GM23338 (cell line): ENCODE measurements at regions not wholly inside any gene's neighbourhood (a gene's known extent, or its start where the extent isn't known, plus 50 kb on each side); places are given as distances from the start of the nearest gene placed in this dataset.
A peak's percentile ranks its signal among the peaks of the same experiment; 100 is the strongest.

Experiments used
- ATAC-seq: fragments of 200-7000 bp; cut with Tn5 transposase; 3 replicates; pipeline ENCODE4 v1.9.1; 2020
- DNase-seq: peaks from one replicate; pipeline ENCODE4 v3.0.0-alpha.2; 2015; ENCODE audit warnings: low spot score
- H2AFZ ChIP-seq: fragments of 200-600 bp; sonication (generic); 2 replicates; pipeline ENCODE4 v1.8.0; 2016; ENCODE audit warnings: antibody characterized with exemption, mild to moderate bottlenecking, moderate library complexity
- H3F3A ChIP-seq: fragments of 200-600 bp; sonication (generic); replicated peaks from 2 replicates; pipeline ENCODE4 v1.8.0; 2017; ENCODE audit warnings: antibody characterized with exemption, mixed run types, low read depth
- H3K27ac ChIP-seq: fragments of 200-600 bp; sonication (generic); 2 replicates; pipeline ENCODE4 v1.6.1; 2016; ENCODE audit warnings: low read depth
- H3K27me3 ChIP-seq: fragments of 200-600 bp; sonication (generic); 2 replicates; pipeline ENCODE4 v1.8.0; 2016; ENCODE audit warnings: mild to moderate bottlenecking, mixed run types, moderate library complexity; ENCODE audit not compliant: insufficient read depth
- H3K36me3 ChIP-seq: fragments of 200-600 bp; sonication (generic); 2 replicates; pipeline ENCODE4 v1.8.0; 2016; ENCODE audit warnings: mild to moderate bottlenecking; ENCODE audit not compliant: insufficient read depth
- H3K4me1 ChIP-seq: fragments of 200-600 bp; sonication (generic); 2 replicates; pipeline ENCODE4 v1.8.0; 2016; ENCODE audit warnings: mild to moderate bottlenecking, moderate library complexity; ENCODE audit not compliant: insufficient read depth
- H3K4me2 ChIP-seq: fragments of 200-600 bp; sonication (generic); 2 replicates; pipeline ENCODE4 v1.7.1; 2017; ENCODE audit warnings: mixed run types
- H3K4me3 ChIP-seq: fragments of 200-600 bp; sonication (generic); 2 replicates; pipeline ENCODE4 v1.6.1; 2016; ENCODE audit warnings: mixed run types
- H3K79me2 ChIP-seq: fragments of 200-600 bp; sonication (generic); replicated peaks from 2 replicates; pipeline ENCODE4 v1.8.0; 2017; ENCODE audit warnings: mild to moderate bottlenecking; ENCODE audit not compliant: insufficient read depth
- H3K9me2 ChIP-seq: fragments of 200-600 bp; sonication (generic); 2 replicates; pipeline ENCODE4 v1.8.0; 2017; ENCODE audit not compliant: insufficient read depth
- H4K20me1 ChIP-seq: fragments of 200-600 bp; sonication (generic); replicated peaks from 2 replicates; pipeline ENCODE4 v1.8.0; 2017; ENCODE audit warnings: mild to moderate bottlenecking; ENCODE audit not compliant: insufficient read depth
- H3K27ac Mint-ChIP-seq: 2 replicates; pipeline ENCODE4 v1.8.0; 2020; ENCODE audit warnings: inconsistent platforms, mild to moderate bottlenecking, moderate library complexity, mixed read lengths
- H3K27me3 Mint-ChIP-seq: 3 replicates; pipeline ENCODE4 v1.8.0; 2022; ENCODE audit warnings: low read depth, mild to moderate bottlenecking, moderate library complexity, mixed read lengths, inconsistent platforms; ENCODE audit not compliant: insufficient read depth, poor library complexity
- H3K36me3 Mint-ChIP-seq: 3 replicates; pipeline ENCODE4 v1.8.0; 2021; ENCODE audit warnings: low read depth, mild to moderate bottlenecking, inconsistent platforms, moderate library complexity, mixed read lengths
- H3K4me1 Mint-ChIP-seq: 3 replicates; pipeline ENCODE4 v1.8.0; 2020; ENCODE audit warnings: mild to moderate bottlenecking, inconsistent platforms, mixed read lengths
- H3K4me3 Mint-ChIP-seq: 3 replicates; pipeline ENCODE4 v1.8.0; 2021; ENCODE audit warnings: moderate library complexity, mild to moderate bottlenecking, inconsistent platforms, mixed read lengths
- H3K9me3 Mint-ChIP-seq: 3 replicates; pipeline ENCODE4 v1.8.0; 2020; ENCODE audit warnings: moderate library complexity, mild to moderate bottlenecking, inconsistent platforms, mixed read lengths
- CREB1 ChIP-seq: fragments of 250-450 bp; sonication (Bioruptor Pico); IDR thresholded peaks from 2 replicates; pipeline ENCODE4 v1.5.0; 2020; ENCODE audit warnings: low read depth, mild to moderate bottlenecking, moderate library complexity
- EZH2phosphoT487 ChIP-seq: fragments of 200-600 bp; sonication (generic); IDR thresholded peaks from one replicate; pipeline ENCODE4 v1.8.1; 2018; ENCODE audit warnings: antibody characterized with exemption; ENCODE audit not compliant: unreplicated experiment
- JUNB ChIP-seq: IDR thresholded peaks from one replicate; pipeline ENCODE4 v1.6.1; 2016; ENCODE audit warnings: antibody characterized with exemption; ENCODE audit not compliant: unreplicated experiment
- NANOG ChIP-seq: IDR thresholded peaks from 2 replicates; pipeline ENCODE4 v1.6.1; 2016; ENCODE audit warnings: antibody characterized with exemption, borderline replicate concordance
- POLR2AphosphoS5 ChIP-seq: IDR thresholded peaks from 2 replicates; pipeline ENCODE4 v1.6.1; 2016; ENCODE audit warnings: antibody characterized with exemption, low read depth
- TF ChIP-seq, protein P1 (sequence below), 2 experiments: fragments of 200-600 bp in 1 of 2; sonication (generic) in 1 of 2; conservative IDR thresholded peaks; 2 replicates each; pipeline versions ENCODE4 v1.5.1 to v1.6.1; 2016 to 2017; ENCODE audit warnings: antibody characterized with exemption in 2 of 2, low read depth in 2 of 2, mild to moderate bottlenecking in 2 of 2, moderate library complexity in 1 of 2
- TF ChIP-seq, protein P2 (sequence below): IDR thresholded peaks from one replicate; pipeline ENCODE4 v1.6.1; 2018; ENCODE audit warnings: antibody characterized with exemption; ENCODE audit not compliant: unreplicated experiment
- TF ChIP-seq, protein P3 (sequence below): fragments of 250-450 bp; sonication (Bioruptor Pico); IDR thresholded peaks from 2 replicates; pipeline ENCODE4 v1.5.0; 2020; ENCODE audit warnings: mild to moderate bottlenecking, moderate library complexity

DNA sequence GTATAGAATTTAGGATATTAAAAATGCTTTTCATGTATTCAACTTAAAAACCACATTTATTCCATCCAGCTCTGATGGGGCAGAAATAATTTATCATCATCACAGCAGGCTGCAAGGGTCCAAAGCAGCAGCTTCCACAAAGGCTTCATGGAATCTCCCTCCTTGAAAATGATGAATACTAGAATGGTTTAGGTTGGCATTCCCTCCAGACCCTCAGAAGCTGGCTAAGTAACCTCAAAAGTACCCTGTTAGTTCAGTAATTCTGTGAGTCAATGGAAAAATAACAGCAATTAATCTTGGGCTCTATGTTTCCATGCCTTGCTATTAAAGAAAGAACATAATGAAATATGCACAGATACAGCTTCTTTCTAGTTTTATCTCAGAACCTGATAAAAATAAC is 594.9 kb upstream of the DIPK2B start:
- Histone ChIP-seq H3K36me3 (no peaks in the 10 kb centered on the region; the same call in 1 of the 2 replicates), H3K4me3 (no peak overlapping the region), H3K9me2 (no peaks in the 10 kb centered on the region), H3K27me3 (no peaks in the 10 kb centered on the region), H4K20me1 (peaks cover 23% of the 10 kb centered on the region), H3K4me1 (peaks cover 52% of the 10 kb centered on the region), H3K79me2 (peaks cover 99% of the 10 kb centered on the region), H2AFZ (no peak overlapping the region), H3K4me2 (no peak overlapping the region), H3K27ac (peak overlapping the region; percentile 47; the same call in 1 of the 2 replicates), H3F3A (no peaks in the 10 kb centered on the region)
- ATAC-seq (no peak), DNase-seq (no peak)
- Mint-ChIP-seq H3K27me3 (peaks cover 2% of the 10 kb centered on the region), H3K4me1 (peaks cover 56% of the 10 kb centered on the region), H3K27ac (no peak overlapping the region), H3K36me3 (peaks cover 81% of the 10 kb centered on the region), H3K9me3 (peaks cover 10% of the 10 kb centered on the region; the same call in 2 of the 3 replicates), H3K4me3 (no peak overlapping the region)
- TF ChIP-seq POLR2AphosphoS5: no peak
- TF ChIP-seq JUNB: no peak
- no peak for TF ChIP-seq NANOG
- no peak for TF ChIP-seq CREB1
- TF ChIP-seq EZH2phosphoT487: no peak
- TF ChIP-seq, protein P1, sequence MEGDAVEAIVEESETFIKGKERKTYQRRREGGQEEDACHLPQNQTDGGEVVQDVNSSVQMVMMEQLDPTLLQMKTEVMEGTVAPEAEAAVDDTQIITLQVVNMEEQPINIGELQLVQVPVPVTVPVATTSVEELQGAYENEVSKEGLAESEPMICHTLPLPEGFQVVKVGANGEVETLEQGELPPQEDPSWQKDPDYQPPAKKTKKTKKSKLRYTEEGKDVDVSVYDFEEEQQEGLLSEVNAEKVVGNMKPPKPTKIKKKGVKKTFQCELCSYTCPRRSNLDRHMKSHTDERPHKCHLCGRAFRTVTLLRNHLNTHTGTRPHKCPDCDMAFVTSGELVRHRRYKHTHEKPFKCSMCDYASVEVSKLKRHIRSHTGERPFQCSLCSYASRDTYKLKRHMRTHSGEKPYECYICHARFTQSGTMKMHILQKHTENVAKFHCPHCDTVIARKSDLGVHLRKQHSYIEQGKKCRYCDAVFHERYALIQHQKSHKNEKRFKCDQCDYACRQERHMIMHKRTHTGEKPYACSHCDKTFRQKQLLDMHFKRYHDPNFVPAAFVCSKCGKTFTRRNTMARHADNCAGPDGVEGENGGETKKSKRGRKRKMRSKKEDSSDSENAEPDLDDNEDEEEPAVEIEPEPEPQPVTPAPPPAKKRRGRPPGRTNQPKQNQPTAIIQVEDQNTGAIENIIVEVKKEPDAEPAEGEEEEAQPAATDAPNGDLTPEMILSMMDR (conservative IDR thresholded peaks at IDR 0.05; ENCODE audit: low read depth in 2 of 2): no peak
- TF ChIP-seq, protein P2, sequence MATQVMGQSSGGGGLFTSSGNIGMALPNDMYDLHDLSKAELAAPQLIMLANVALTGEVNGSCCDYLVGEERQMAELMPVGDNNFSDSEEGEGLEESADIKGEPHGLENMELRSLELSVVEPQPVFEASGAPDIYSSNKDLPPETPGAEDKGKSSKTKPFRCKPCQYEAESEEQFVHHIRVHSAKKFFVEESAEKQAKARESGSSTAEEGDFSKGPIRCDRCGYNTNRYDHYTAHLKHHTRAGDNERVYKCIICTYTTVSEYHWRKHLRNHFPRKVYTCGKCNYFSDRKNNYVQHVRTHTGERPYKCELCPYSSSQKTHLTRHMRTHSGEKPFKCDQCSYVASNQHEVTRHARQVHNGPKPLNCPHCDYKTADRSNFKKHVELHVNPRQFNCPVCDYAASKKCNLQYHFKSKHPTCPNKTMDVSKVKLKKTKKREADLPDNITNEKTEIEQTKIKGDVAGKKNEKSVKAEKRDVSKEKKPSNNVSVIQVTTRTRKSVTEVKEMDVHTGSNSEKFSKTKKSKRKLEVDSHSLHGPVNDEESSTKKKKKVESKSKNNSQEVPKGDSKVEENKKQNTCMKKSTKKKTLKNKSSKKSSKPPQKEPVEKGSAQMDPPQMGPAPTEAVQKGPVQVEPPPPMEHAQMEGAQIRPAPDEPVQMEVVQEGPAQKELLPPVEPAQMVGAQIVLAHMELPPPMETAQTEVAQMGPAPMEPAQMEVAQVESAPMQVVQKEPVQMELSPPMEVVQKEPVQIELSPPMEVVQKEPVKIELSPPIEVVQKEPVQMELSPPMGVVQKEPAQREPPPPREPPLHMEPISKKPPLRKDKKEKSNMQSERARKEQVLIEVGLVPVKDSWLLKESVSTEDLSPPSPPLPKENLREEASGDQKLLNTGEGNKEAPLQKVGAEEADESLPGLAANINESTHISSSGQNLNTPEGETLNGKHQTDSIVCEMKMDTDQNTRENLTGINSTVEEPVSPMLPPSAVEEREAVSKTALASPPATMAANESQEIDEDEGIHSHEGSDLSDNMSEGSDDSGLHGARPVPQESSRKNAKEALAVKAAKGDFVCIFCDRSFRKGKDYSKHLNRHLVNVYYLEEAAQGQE: no peak
- TF ChIP-seq, protein P3, sequence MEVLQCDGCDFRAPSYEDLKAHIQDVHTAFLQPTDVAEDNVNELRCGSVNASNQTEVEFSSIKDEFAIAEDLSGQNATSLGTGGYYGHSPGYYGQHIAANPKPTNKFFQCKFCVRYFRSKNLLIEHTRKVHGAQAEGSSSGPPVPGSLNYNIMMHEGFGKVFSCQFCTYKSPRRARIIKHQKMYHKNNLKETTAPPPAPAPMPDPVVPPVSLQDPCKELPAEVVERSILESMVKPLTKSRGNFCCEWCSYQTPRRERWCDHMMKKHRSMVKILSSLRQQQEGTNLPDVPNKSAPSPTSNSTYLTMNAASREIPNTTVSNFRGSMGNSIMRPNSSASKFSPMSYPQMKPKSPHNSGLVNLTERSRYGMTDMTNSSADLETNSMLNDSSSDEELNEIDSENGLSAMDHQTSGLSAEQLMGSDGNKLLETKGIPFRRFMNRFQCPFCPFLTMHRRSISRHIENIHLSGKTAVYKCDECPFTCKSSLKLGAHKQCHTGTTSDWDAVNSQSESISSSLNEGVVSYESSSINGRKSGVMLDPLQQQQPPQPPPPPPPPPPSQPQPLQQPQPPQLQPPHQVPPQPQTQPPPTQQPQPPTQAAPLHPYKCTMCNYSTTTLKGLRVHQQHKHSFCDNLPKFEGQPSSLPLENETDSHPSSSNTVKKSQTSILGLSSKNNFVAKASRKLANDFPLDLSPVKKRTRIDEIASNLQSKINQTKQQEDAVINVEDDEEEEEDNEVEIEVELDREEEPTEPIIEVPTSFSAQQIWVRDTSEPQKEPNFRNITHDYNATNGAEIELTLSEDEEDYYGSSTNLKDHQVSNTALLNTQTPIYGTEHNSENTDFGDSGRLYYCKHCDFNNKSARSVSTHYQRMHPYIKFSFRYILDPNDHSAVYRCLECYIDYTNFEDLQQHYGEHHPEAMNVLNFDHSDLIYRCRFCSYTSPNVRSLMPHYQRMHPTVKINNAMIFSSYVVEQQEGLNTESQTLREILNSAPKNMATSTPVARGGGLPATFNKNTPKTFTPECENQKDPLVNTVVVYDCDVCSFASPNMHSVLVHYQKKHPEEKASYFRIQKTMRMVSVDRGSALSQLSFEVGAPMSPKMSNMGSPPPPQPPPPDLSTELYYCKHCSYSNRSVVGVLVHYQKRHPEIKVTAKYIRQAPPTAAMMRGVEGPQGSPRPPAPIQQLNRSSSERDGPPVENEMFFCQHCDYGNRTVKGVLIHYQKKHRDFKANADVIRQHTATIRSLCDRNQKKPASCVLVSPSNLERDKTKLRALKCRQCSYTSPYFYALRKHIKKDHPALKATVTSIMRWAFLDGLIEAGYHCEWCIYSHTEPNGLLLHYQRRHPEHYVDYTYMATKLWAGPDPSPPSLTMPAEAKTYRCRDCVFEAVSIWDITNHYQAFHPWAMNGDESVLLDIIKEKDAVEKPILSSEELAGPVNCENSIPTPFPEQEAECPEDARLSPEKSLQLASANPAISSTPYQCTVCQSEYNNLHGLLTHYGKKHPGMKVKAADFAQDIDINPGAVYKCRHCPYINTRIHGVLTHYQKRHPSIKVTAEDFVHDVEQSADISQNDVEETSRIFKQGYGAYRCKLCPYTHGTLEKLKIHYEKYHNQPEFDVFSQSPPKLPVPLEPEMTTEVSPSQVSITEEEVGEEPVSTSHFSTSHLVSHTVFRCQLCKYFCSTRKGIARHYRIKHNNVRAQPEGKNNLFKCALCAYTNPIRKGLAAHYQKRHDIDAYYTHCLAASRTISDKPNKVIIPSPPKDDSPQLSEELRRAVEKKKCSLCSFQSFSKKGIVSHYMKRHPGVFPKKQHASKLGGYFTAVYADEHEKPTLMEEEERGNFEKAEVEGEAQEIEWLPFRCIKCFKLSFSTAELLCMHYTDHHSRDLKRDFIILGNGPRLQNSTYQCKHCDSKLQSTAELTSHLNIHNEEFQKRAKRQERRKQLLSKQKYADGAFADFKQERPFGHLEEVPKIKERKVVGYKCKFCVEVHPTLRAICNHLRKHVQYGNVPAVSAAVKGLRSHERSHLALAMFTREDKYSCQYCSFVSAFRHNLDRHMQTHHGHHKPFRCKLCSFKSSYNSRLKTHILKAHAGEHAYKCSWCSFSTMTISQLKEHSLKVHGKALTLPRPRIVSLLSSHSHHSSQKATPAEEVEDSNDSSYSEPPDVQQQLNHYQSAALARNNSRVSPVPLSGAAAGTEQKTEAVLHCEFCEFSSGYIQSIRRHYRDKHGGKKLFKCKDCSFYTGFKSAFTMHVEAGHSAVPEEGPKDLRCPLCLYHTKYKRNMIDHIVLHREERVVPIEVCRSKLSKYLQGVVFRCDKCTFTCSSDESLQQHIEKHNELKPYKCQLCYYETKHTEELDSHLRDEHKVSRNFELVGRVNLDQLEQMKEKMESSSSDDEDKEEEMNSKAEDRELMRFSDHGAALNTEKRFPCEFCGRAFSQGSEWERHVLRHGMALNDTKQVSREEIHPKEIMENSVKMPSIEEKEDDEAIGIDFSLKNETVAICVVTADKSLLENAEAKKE (CRISPR knock-in tag): no peak
